Gastrocnemius medialis (tissue), 4 donors: ENCODE measurements at regions not wholly inside any gene's neighbourhood (a gene's known extent, or its start where the extent isn't known, plus 50 kb on each side); places are given as distances from the start of the nearest gene placed in this dataset.

Experiments
- CTCF ChIP-seq, 5 experiments: fragments of 450-650 bp in 3 of 5; fragments of 200-600 bp in 2 of 5; sonication (generic) in 2 of 5; IDR thresholded peaks in 4 of 5; conservative IDR thresholded peaks in 1 of 5; 1 replicate in 4 of 5; 2 replicates in 1 of 5; pipeline ENCODE4 v1.5.1; 2016 to 2019; ENCODE audit warnings: antibody characterized with exemption in 5 of 5, mild to moderate bottlenecking in 3 of 5, moderate library complexity in 3 of 5
- POLR2A ChIP-seq, 2 donors: fragments of 450-650 bp; IDR thresholded peaks; one replicate each; pipeline ENCODE4 v1.6.1; 2017; ENCODE audit warnings: antibody characterized with exemption in 2 of 2, mild to moderate bottlenecking in 2 of 2, moderate library complexity in 2 of 2

- TF ChIP-seq POLR2A (IDR thresholded peaks at IDR 0.05) (no peak), CTCF (IDR thresholded peaks at IDR 0.05 in 4 of 5, conservative IDR thresholded peaks at IDR 0.05 in 1 of 5) (no peak)
Observed at GRCh38 chr6:113513086-113513485, 344.1 kb upstream of the MARCKS start.
